B cell (primary cell): ENCODE measurements at regions not wholly inside any gene's neighbourhood (a gene's known extent, or its start where the extent isn't known, plus 50 kb on each side); places are given as distances from the start of the nearest gene placed in this dataset.

ENCODE experiments used
- EZH2 ChIP-seq: IDR thresholded peaks from 2 replicates; pipeline ENCODE4 v1.6.1; 2012; ENCODE audit warnings: borderline replicate concordance, low read depth, mild to moderate bottlenecking, moderate library complexity, low read length; ENCODE audit not compliant: insufficient read depth, poor library complexity, severe bottlenecking
- TF ChIP-seq, protein P1 (sequence below): fragments of 200-600 bp; IDR thresholded peaks from one replicate; pipeline ENCODE4 v1.8.0; 2022; ENCODE audit warnings: antibody characterized with exemption, mild to moderate bottlenecking

DNA sequence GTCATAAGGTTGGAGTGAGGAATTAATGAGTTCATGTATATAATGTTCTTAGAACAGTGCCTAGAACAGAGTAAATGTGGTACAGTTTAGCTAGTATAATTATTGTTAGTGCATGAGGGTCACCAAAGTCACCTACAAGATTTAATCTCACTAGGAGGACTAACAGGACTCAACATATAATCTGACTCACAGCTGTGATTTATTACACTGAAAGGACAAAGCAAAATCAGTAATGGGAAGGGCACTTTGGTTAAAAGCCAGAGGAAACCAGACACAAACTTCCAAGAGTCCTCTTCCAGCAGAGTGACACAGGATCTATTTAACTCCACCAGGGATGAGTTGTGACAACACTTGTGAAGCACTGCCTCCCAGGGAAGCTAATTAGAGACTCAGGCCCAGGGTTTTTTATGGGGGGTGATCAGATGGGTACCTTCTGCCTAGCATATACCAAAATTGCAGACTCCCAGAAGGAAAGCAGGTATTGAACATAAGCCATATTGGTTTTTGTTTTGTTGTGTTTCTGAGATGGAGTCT, 341.2 kb upstream of the DACH1 start:
- no peak for TF ChIP-seq EZH2
- TF ChIP-seq, protein P1, sequence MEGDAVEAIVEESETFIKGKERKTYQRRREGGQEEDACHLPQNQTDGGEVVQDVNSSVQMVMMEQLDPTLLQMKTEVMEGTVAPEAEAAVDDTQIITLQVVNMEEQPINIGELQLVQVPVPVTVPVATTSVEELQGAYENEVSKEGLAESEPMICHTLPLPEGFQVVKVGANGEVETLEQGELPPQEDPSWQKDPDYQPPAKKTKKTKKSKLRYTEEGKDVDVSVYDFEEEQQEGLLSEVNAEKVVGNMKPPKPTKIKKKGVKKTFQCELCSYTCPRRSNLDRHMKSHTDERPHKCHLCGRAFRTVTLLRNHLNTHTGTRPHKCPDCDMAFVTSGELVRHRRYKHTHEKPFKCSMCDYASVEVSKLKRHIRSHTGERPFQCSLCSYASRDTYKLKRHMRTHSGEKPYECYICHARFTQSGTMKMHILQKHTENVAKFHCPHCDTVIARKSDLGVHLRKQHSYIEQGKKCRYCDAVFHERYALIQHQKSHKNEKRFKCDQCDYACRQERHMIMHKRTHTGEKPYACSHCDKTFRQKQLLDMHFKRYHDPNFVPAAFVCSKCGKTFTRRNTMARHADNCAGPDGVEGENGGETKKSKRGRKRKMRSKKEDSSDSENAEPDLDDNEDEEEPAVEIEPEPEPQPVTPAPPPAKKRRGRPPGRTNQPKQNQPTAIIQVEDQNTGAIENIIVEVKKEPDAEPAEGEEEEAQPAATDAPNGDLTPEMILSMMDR, result no peak
